ENCODE measurements at regions not wholly inside any gene's neighbourhood (a gene's known extent, or its start where the extent isn't known, plus 50 kb on each side); places are given as distances from the start of the nearest gene placed in this dataset.

DNA sequence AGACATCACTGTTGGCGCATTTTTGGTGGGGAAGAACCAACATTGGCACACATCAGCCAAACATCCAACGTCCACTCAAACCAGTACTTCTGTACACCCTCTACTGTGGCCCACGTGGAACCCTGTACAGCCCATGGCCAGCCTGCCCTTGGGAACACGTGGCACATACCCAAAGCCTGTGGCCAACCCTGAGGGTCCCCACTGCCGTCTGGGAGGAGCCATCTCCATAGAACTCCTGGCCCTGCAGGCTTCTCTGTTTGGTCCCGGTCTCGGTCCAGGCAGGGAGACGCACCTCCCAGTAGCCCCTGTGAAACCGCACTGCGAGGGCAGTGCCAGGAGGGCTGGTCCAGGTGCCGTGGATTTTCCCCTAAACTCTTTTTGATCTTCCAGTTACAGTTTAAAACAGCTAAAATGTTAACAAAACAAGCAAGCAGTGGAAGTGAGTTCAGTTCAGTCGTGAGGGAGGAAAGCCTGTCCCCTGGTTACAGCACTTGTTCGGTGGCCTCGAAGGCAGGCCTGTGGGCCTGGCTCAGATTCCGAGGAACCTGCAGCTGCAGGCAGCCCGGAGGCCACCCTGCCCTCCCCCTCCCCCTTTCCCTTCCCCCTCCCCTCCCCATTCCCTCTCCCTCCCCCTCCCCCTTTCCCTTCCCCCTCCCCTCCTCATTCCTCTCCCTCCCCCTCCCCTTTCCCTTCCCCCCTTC, 233.7 kb downstream of the DLL1 start:
- no peak for TF ChIP-seq EZH2phosphoT487 (IDR thresholded peaks at IDR 0.05; ENCODE audit: low read depth, severe bottlenecking, unreplicated experiment)
- TF ChIP-seq, protein P1, sequence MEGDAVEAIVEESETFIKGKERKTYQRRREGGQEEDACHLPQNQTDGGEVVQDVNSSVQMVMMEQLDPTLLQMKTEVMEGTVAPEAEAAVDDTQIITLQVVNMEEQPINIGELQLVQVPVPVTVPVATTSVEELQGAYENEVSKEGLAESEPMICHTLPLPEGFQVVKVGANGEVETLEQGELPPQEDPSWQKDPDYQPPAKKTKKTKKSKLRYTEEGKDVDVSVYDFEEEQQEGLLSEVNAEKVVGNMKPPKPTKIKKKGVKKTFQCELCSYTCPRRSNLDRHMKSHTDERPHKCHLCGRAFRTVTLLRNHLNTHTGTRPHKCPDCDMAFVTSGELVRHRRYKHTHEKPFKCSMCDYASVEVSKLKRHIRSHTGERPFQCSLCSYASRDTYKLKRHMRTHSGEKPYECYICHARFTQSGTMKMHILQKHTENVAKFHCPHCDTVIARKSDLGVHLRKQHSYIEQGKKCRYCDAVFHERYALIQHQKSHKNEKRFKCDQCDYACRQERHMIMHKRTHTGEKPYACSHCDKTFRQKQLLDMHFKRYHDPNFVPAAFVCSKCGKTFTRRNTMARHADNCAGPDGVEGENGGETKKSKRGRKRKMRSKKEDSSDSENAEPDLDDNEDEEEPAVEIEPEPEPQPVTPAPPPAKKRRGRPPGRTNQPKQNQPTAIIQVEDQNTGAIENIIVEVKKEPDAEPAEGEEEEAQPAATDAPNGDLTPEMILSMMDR (IDR thresholded peaks at IDR 0.05; ENCODE audit: poor library complexity): no peak
